ENCODE measurements at regions not wholly inside any gene's neighbourhood (a gene's known extent, or its start where the extent isn't known, plus 50 kb on each side); places are given as distances from the start of the nearest gene placed in this dataset.

- TF ChIP-seq MAX (IDR thresholded peaks at IDR 0.05) (no peak), NRF1 (IDR thresholded peaks at IDR 0.05; ENCODE audit: low read depth, low read length) (no peak), POLR2A (IDR thresholded peaks at IDR 0.05; ENCODE audit: control extremely low read depth in 1 of 2, low read depth in 2 of 2, low read length in 2 of 2) (no peak), CTCF (IDR thresholded peaks at IDR 0.05; ENCODE audit: control extremely low read depth in 1 of 3, insufficient read depth in 1 of 3, low read depth in 1 of 3, low read length in 3 of 3) (no peak), SP1 (IDR thresholded peaks at IDR 0.05; ENCODE audit: low read depth, low read length) (no peak)
Observed at GRCh38 chr12:72203764-72204335, 68.3 kb upstream of the TRHDE start.

Measured in H1 (cell line).